GM21367 (cell line): ENCODE measurements at regions not wholly inside any gene's neighbourhood (a gene's known extent, or its start where the extent isn't known, plus 50 kb on each side); places are given as distances from the start of the nearest gene placed in this dataset.
"Not testable (repeated sequence)": the region's sequence is repeated elsewhere in the genome, so short reads cannot be mapped to it uniquely, and the experiment has no call there.

Experiments
- ATAC-seq: cut with Tn5 transposase; IDR thresholded peaks from one replicate; pipeline ENCODE4 v1.9.1; 2021; ENCODE audit not compliant: unreplicated experiment

- ATAC-seq, result no peak
Measured at GRCh38 chr5:128782446-128782845, 182.8 kb upstream of the SLC27A6 start.

DNA sequence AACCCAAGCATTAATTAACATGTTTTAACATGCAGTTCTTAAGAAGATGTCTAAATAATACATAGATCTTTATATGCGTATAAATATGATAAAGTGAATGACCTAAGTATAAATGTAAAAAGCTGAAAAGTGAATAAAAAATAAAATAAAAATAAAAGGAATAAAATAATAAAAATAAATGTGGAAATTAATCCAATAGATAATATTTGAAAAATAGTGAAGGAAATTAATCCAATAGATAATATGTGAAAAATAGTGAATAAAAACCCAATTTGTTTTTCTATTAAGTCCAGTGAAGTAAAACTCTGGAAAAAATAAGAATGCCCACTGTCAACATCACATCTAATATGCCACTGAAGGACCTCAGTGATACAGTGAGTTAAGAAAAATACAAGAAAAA, 180.6 kb upstream of the SLC27A6 start:
- no peak for ATAC-seq

GRCh38 chr5:128791312-128791711, 174.0 kb upstream of the SLC27A6 start:
- no peak for ATAC-seq

- ATAC-seq, result no peak
Measured at GRCh38 chr5:128796506-128796905, 168.8 kb upstream of the SLC27A6 start.

- no peak for ATAC-seq
Measured at GRCh38 chr5:128798871-128799270, 166.4 kb upstream of the SLC27A6 start.

DNA sequence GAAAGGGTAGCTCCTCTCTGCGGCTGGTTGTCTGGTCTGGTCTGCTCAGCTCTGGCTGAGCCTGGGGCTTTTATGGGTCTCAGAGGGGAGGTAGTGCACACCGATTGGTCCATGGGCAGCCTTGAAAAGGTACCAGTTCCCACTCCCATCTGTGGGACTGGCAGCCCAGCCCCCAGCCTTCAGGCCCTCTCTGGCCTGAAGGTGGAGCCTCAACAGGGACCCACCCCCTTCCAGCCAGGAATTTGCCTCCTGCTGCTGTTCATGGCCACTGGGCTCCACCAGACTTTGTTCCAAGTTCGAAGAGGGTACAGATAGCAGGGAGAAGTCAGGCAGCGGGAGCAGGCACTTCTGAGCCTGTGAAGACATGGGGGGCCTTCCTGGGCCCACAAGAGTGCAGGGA, 165.3 kb upstream of the SLC27A6 start:
- ATAC-seq, result no peak

DNA sequence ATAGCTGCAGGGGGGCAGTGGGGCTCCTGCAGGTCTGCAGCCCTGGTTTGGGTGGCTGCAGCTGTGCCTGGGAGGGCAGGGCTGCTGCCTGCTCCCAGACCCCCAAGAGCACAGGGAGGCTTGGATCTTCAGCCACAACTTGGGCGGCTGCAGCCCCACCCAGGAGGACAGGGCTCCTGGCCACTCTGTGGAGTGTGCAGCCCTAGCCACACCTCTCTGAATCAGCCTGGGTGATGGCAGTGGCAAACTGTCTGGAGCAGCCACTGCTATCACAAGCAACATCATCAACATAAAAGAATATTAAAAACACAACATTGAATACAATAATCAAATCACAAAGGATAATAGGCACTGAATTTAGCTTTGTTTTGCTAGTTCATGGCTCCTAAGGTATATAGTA, 164.9 kb upstream of the SLC27A6 start:
- ATAC-seq, result no peak

DNA sequence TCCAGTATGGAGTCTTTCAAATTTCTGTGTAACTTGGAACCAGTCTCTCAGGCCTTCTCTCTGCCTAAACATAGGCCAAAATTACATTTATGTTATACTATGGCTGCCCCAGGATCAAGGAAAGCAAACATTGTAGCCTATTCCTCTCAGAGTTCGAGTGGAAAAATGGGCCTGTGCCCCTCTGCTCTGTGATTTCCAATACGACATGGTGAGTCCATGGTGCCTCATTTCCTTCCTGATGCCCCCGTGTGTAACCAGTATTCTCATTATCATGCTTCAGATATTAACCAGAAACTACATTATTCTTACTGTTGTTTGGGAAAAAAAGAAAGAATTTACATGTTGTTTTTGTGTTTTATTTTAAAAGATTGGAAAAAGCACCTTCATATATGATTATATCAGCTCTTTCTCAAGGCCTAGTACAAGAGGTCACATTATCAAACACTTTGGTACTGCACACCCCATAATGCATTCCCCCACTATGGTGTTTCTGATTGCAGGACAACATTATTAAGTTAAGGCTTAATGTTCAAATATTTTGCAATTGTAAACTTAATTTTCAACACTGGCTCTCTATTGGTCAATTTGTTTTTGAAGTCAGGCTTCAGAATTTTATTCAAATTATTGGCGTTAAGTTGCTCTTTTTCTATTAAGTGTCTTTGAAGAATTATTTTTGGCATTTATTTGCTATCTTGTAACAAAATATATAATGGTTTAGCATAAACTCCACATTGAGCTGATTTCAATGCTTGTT, 151.8 kb upstream of the SLC27A6 start:
- no peak for ATAC-seq

DNA sequence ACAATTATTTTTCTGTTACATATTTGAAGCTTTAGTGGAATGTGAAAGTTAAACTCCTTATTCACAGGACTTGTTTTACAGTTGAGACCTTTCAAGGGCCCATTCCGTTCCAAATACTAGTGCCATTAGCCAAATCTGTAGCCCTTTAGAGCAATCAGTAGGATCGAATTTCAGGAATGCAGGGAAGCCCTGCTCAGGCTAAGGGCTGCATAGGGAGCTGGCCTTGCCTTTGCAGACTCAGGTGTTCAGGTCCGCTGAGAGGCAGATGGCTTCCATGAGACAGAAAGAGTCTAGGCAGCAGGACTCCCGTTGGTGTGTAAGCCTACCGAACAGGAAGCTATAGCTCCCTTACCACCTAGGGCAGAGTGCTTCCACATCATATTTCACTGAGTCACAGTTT, 150.1 kb upstream of the SLC27A6 start:
- no peak for ATAC-seq

DNA sequence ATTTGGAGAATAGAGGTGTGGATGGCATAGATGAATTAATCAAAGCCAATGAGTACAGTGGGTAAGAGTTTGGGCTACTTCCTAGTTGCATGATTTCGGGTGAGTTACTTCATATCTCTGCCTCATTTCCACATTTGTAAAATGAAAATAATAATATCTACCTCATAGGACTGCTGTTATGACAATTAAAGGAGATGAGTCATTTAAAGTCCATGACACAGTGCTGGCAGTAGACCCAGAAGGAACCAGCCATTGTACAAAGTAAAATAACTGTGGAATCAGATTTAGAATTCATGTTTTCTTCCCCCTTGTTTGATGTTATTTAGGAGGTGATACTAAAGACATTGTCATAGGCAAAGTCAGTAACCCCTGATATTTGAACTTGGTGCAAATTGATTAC, 139.5 kb upstream of the SLC27A6 start:
- no peak for ATAC-seq

- ATAC-seq, result no peak
Measured at GRCh38 chr5:128826275-128826674, 139.0 kb upstream of the SLC27A6 start.

GRCh38 chr5:128836571-128836970, 128.7 kb upstream of the SLC27A6 start:
- no peak for ATAC-seq

- ATAC-seq, result no peak
Measured at GRCh38 chr5:128838623-128839022, 126.7 kb upstream of the SLC27A6 start.

- no peak for ATAC-seq
Measured at GRCh38 chr5:128842241-128842640, 123.0 kb upstream of the SLC27A6 start.

GRCh38 chr5:128844354-128844923, 120.8 kb upstream of the SLC27A6 start:
- ATAC-seq, result no peak

GRCh38 chr5:128850049-128850448, 115.2 kb upstream of the SLC27A6 start:
- no peak for ATAC-seq

DNA sequence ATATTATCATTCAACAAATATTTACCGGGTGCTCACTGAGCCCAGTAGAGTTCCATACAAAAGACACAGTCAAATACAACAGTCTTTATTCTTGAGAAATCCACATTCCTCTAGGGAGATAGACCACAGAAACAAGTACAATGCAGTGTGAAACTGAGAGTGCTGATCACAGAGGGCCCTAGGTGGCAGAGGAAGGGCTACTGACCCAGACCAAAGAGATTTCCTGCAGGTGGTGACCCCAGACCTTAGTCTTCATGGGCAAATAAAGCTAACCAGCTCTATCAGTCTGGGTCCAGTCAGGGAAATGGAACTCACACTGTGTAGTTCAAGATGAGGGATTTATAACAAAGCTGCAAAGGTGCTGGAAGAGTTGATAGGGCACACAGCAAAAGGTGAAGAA, 110.4 kb upstream of the SLC27A6 start:
- no peak for ATAC-seq

GRCh38 chr5:128857076-128857677, 108.1 kb upstream of the SLC27A6 start:
- ATAC-seq, result no peak

GRCh38 chr5:128858995-128859394, 106.3 kb upstream of the SLC27A6 start:
- ATAC-seq, result no peak

DNA sequence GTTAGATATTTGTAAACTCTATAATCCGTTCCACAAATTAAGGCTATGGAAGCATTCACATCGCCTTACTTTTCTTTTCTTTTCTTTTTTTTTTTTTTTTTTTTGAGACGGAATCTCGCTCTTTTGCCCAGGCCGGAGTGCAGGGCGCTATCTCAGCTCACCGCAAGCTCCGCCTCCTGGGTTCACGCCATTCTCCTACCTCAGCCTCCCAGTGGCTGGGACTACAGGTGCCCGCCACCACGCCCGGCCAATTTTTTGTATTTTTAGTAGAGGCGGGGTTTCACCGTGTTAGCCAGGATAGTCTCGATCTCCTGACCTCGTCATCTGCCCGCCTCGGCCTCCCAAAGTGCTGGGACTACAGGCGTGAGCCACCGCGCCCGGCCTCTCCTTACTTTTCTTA, 104.1 kb upstream of the SLC27A6 start:
- not testable (repeated sequence) for ATAC-seq

DNA sequence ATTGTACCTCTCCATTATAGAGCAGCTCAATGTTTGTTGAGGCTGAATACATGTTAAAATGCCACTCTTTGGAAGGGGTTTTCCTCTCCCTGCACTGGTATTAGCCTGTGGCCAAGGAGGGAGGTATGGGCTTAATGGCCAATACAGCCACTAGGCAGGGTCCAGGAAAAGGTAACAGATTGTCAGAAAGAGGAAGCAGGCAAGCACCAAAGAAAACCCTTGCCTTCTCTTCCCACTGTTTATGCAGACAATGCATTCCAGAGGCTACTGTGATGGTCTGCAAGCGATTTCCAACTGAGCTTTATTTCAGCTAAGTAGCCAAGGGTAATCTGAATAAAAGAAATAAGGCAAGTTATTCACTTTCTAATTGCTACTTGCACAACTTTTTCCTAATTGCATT, 95.3 kb upstream of the SLC27A6 start:
- ATAC-seq, result no peak

DNA sequence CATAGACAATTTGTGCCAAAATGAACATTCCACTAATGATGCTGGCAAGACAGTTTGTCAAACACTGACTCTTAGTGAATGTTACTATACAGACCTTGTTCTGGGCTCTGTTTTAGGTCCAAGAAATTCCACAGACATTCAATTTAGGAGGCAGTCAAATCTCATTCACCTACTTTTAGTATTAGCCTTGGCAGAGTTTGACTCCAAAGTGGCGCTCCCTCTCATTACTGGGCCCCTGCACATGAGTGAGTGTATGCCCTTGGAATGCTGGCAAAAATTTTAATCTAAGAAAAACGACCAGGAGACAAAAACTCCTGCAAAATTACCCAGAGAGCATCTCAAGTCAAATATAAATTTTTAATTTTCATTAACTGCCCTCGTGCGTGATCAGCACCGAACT, 94.9 kb upstream of the SLC27A6 start:
- ATAC-seq, result no peak

DNA sequence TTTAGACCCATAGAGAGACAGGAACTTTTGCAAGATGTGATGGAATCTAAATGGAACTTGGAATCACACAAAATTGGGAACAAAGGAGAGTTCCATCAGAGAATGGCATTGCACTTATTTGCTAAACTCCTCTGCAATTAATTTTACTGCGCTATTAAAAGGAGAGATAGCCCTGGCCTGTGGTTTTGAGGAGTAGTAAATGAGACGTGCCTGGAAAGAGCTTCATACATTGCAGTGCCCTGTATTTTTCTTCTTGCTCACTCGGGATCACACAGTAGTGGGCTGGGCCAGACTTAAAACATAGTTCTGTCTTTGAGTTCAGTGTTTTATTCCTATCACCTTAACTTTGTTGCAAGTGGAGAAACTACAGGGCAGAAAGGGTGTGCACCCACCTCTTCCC, 94.4 kb upstream of the SLC27A6 start:
- ATAC-seq, result no peak
